ENCODE measurements at regions not wholly inside any gene's neighbourhood (a gene's known extent, or its start where the extent isn't known, plus 50 kb on each side); places are given as distances from the start of the nearest gene placed in this dataset.

DNA sequence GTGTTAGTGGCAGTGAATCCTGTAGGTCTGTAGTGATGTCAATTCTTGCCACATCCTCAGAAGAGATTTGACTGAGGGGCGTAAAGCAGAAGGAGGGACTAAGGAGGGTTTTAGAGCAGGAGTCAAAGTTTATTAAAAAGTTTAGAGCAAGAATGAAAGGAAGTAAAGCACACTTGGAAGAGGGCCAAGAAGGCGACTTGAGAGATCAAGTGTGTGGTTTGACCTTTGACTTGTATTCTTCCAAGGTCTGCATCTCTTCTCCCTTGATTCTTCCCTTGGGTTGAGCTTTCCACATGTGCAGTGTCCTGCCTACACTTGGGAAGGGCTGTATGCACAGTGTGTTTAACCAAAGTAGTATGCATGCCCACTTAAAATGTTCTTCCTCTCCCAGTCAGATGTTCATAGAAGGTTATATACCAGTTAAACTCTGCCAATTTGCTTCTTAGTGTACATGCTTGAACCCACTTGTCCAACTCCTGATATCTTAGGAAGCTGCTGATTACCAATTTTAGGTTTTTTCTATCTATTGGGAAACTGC lies 627.6 kb downstream of the MMUT start:
- TF ChIP-seq, protein P1, sequence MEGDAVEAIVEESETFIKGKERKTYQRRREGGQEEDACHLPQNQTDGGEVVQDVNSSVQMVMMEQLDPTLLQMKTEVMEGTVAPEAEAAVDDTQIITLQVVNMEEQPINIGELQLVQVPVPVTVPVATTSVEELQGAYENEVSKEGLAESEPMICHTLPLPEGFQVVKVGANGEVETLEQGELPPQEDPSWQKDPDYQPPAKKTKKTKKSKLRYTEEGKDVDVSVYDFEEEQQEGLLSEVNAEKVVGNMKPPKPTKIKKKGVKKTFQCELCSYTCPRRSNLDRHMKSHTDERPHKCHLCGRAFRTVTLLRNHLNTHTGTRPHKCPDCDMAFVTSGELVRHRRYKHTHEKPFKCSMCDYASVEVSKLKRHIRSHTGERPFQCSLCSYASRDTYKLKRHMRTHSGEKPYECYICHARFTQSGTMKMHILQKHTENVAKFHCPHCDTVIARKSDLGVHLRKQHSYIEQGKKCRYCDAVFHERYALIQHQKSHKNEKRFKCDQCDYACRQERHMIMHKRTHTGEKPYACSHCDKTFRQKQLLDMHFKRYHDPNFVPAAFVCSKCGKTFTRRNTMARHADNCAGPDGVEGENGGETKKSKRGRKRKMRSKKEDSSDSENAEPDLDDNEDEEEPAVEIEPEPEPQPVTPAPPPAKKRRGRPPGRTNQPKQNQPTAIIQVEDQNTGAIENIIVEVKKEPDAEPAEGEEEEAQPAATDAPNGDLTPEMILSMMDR (IDR thresholded peaks at IDR 0.05) = no peak
- no peak overlapping the region for H3K4me3 ChIP-seq (ENCODE audit: low read length)
- H3K27me3 Mint-ChIP-seq (ENCODE audit: low read depth in 2 of 2) = no peaks in the 10 kb centered on the region
- intact Hi-C loops (cut with micrococcal nuclease) = no loop called here
- DNase-seq (no peak), ATAC-seq (no peak)
- peaks cover 14 to 19% of the 10 kb centered on the region in 2 donors for H3K9me3 Mint-ChIP-seq
- H3K27ac ChIP-seq (ENCODE audit: low read length) = no peak overlapping the region
- H3K27me3 ChIP-seq (ENCODE audit: control insufficient read depth, insufficient read depth, low read length) = no peaks in the 10 kb centered on the region
- no peaks in the 10 kb centered on the region for H3K36me3 Mint-ChIP-seq
- no peaks in the 10 kb centered on the region for H3K4me1 ChIP-seq (ENCODE audit: control insufficient read depth, insufficient read depth, low read length)
- H3K9me3 ChIP-seq (ENCODE audit: control insufficient read depth, insufficient read depth, low read length) = peaks cover 2% of the 10 kb centered on the region
- no peaks in the 10 kb centered on the region for H3K4me1 Mint-ChIP-seq
- H3K36me3 ChIP-seq (ENCODE audit: control insufficient read depth, insufficient read depth, low read length) = no peaks in the 10 kb centered on the region
- H3K4me3 Mint-ChIP-seq = no peak overlapping the region
- WGBS (ENCODE audit: insufficient coverage) = 46% methylated on average over 2 of the region's 2 CpGs
- H3K27ac Mint-ChIP-seq = no peak overlapping the region

DNA sequence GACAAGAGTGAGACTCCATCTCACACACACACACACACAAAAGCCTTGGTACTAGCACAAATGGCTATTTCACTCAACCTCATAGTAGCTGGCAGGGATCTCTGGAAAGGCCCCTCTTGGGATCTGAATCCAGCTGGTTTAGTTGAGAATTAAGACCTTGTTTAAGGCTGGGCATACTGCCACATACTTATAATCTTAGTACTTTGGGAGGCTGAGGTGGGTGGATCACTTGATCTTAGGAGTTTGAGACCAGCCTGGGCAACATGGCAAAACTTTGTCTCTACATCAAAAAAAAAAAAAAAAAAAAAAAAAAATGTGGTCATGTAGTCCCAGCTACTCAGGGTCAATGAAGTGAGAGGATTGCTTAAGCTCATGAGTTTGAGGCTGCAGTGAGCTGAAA lies 628.3 kb downstream of the MMUT start:
- no peaks in the 10 kb centered on the region for H3K36me3 ChIP-seq (ENCODE audit: control insufficient read depth, insufficient read depth, low read length)
- H3K27ac Mint-ChIP-seq = no peak overlapping the region
- peaks cover 2% of the 10 kb centered on the region for H3K9me3 ChIP-seq (ENCODE audit: control insufficient read depth, insufficient read depth, low read length)
- H3K27me3 Mint-ChIP-seq (ENCODE audit: low read depth in 2 of 2) = no peaks in the 10 kb centered on the region
- TF ChIP-seq, protein P1 (IDR thresholded peaks at IDR 0.05) = no peak
- no peaks in the 10 kb centered on the region for H3K27me3 ChIP-seq (ENCODE audit: control insufficient read depth, insufficient read depth, low read length)
- H3K4me3 ChIP-seq (ENCODE audit: low read length) = no peak overlapping the region
- no peaks in the 10 kb centered on the region for H3K36me3 Mint-ChIP-seq
- no peaks in the 10 kb centered on the region for H3K4me1 Mint-ChIP-seq
- intact Hi-C loops (cut with micrococcal nuclease) = no loop called here
- peaks cover 12 to 17% of the 10 kb centered on the region in 2 donors for H3K9me3 Mint-ChIP-seq
- H3K4me1 ChIP-seq (ENCODE audit: control insufficient read depth, insufficient read depth, low read length) = no peaks in the 10 kb centered on the region
- H3K27ac ChIP-seq (ENCODE audit: low read length) = no peak overlapping the region
- ATAC-seq (no peak), DNase-seq (no peak)
- H3K4me3 Mint-ChIP-seq = no peak overlapping the region

DNA sequence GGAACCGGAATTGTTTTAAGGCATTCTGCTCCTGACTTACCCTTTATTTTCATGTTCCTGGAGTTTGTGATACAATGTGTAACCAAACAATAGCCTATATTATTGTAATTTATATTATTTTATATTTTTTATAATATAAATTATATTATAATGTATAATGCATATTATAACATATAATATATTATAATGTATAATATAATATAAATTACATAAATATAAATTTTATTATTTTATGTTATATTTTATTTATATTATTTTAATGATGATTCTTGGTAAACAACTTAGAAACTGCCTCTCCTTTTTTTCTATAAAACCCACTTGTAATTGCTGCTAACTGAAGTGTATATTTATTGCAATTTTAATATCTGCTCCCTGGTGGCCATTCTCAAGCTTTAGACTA lies 629.1 kb downstream of the MMUT start:
- H3K27me3 Mint-ChIP-seq (ENCODE audit: low read depth in 2 of 2) = no peaks in the 10 kb centered on the region
- no CpG with 5 or more reads among the region's 1 CpG for WGBS (ENCODE audit: insufficient coverage)

More for the DNA sequence above, 629.1 kb downstream of the MMUT start:
- DNase-seq (no peak), ATAC-seq (no peak)
- Mint-ChIP-seq H3K9me3 (peaks cover 10 to 12% of the 10 kb centered on the region in 2 donors), H3K36me3 (no peaks in the 10 kb centered on the region), H3K4me3 (no peak overlapping the region), H3K4me1 (no peaks in the 10 kb centered on the region), H3K27ac (no peak overlapping the region)
- no peaks in the 10 kb centered on the region for H3K36me3 ChIP-seq (ENCODE audit: control insufficient read depth, insufficient read depth, low read length)
- TF ChIP-seq, protein P1 (IDR thresholded peaks at IDR 0.05) = no peak
- peaks cover 2% of the 10 kb centered on the region for H3K9me3 ChIP-seq (ENCODE audit: control insufficient read depth, insufficient read depth, low read length)
- no peaks in the 10 kb centered on the region for H3K27me3 ChIP-seq (ENCODE audit: control insufficient read depth, insufficient read depth, low read length)
- H3K4me1 ChIP-seq (ENCODE audit: control insufficient read depth, insufficient read depth, low read length) = no peaks in the 10 kb centered on the region
- intact Hi-C loops (cut with micrococcal nuclease) = no loop called here
- H3K4me3 ChIP-seq (ENCODE audit: low read length) = no peak overlapping the region
- no peak overlapping the region for H3K27ac ChIP-seq (ENCODE audit: low read length)

All from natural killer cell (primary cell).